ENCODE measurements at regions not wholly inside any gene's neighbourhood (a gene's known extent, or its start where the extent isn't known, plus 50 kb on each side); places are given as distances from the start of the nearest gene placed in this dataset.

DNA sequence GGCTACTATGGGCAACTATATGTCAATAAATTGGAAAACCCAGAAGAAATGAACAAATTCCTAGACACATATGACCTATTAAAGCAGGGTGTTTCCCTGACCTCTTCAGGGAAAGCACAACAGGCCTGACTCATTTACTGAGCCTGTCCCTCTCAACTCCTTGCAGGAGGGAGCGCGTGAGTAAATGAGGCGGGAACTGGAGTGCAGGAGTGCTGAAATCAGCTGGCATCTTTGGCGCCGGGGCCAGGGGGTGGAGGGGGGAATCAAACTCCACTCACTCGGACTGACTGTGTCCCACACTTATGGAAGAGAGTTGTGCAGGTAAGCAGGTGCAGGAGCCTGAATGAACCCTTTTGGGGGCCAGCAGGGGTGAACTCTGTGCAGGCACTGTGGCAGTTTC lies 671.2 kb upstream of the PTCHD4 start:
- intact Hi-C loops (cut with micrococcal nuclease; ENCODE audit: unreplicated experiment) (no loop called here), in situ Hi-C loops (cut with MboI) (no loop called here)
- no peak for DNase-seq (ENCODE audit: low read depth, low spot score)
- ChIA-PET POLR2A (no interaction called here), RAD21 (ENCODE audit: unreplicated experiment) (no interaction called here), CTCF (no interaction called here), SMC1A (ENCODE audit: uncharacterized antibody, unreplicated experiment) (interaction anchor here (0.8 to 1.1 kb wide), 2 partner anchors 17 to 18 kb away, joined by 3 to 5 read pairs; no protein-coding TSS in a partner anchor)
- H3K9me3 ChIP-seq (replicated peaks; ENCODE audit: control insufficient read depth, insufficient read depth, low read length): no peaks in the 10 kb centered on the region
- no peak for TF ChIP-seq IKZF1 (conservative IDR thresholded peaks at IDR 0.05)
- no peak for TF ChIP-seq EED (IDR thresholded peaks at IDR 0.05; ENCODE audit: low read depth)
- TF ChIP-seq JUNB (IDR thresholded peaks at IDR 0.05): no peak
- TF ChIP-seq RELA (IDR thresholded peaks at IDR 0.05; ENCODE audit: borderline replicate concordance, partially characterized antibody): no peak
- no peak for TF ChIP-seq NRF1 (conservative IDR thresholded peaks at IDR 0.05; ENCODE audit: low read depth, low read length)
- TF ChIP-seq YBX1 (IDR thresholded peaks at IDR 0.05): no peak
- TF ChIP-seq PML (IDR thresholded peaks at IDR 0.05; ENCODE audit: low read length): no peak
- TF ChIP-seq SIX5 (IDR thresholded peaks at IDR 0.05; ENCODE audit: low read depth, low read length, severe bottlenecking): no peak
- no peak for TF ChIP-seq SMC3 (IDR thresholded peaks at IDR 0.05; ENCODE audit: borderline replicate concordance, low read length)
- TF ChIP-seq ELK1 (IDR thresholded peaks at IDR 0.05; ENCODE audit: low read depth, low read length): no peak
- H3K9ac ChIP-seq (ENCODE audit: control insufficient read depth, insufficient read depth, low read length): no peak overlapping the region
- H3K79me2 ChIP-seq (ENCODE audit: control insufficient read depth, insufficient read depth, low read length): no peaks in the 10 kb centered on the region
- no peak overlapping the region for H2AFZ ChIP-seq (ENCODE audit: control insufficient read depth, low read depth, low read length)
- H3K27me3 ChIP-seq (replicated peaks in 1 of 2; ENCODE audit: control insufficient read depth in 2 of 2, insufficient read depth in 2 of 2, low read length in 1 of 2): no peaks in the 10 kb centered on the region
- ATAC-seq: no peak
- H4K20me1 ChIP-seq (ENCODE audit: control insufficient read depth, insufficient read depth): no peaks in the 10 kb centered on the region
- FAIRE-seq: no peak
- 56% methylated on average over 6 of the region's 6 CpGs for WGBS (ENCODE audit: insufficient coverage, insufficient replicate concordance, low lambda C conversion rate, missing lambda C conversion rate)
- H3K4me2 ChIP-seq (ENCODE audit: control insufficient read depth, insufficient read depth): no peak overlapping the region
- no peak overlapping the region for H3K27ac ChIP-seq (ENCODE audit: control insufficient read depth, insufficient read depth)
- no peaks in the 10 kb centered on the region for H3K36me3 ChIP-seq (ENCODE audit: control insufficient read depth in 2 of 2, insufficient read depth in 2 of 2, low read length in 1 of 2)
- no peaks in the 10 kb centered on the region for H3K4me1 ChIP-seq (ENCODE audit: control insufficient read depth, insufficient read depth, low read length)
- no peak overlapping the region for H3K4me3 ChIP-seq
- BruUV-seq (replicated peaks): no TSS peak

All from GM12878 (cell line).